ENCODE measurements at regions not wholly inside any gene's neighbourhood (a gene's known extent, or its start where the extent isn't known, plus 50 kb on each side); places are given as distances from the start of the nearest gene placed in this dataset.

- H3K27me3 Mint-ChIP-seq (ENCODE audit: low read depth) = peaks cover 4% of the 10 kb centered on the region
- no peaks in the 10 kb centered on the region for H3K9me3 Mint-ChIP-seq
- no peak for DNase-seq (ENCODE audit: low read depth, low spot score)
- H3K27ac Mint-ChIP-seq (ENCODE audit: unreplicated experiment) = peak overlapping the region; percentile 80
- no peak for TF ChIP-seq CTCF (conservative IDR thresholded peaks at IDR 0.05)
- peak overlapping the region; percentile 14 for H3K4me3 Mint-ChIP-seq
- no peaks in the 10 kb centered on the region for H3K36me3 Mint-ChIP-seq (ENCODE audit: low read depth)
- H3K4me1 Mint-ChIP-seq = peaks cover 9% of the 10 kb centered on the region
Observed at GRCh38 chr10:128896963-128897362, 570.1 kb upstream of the MGMT start.

GRCh38 chr10:128897401-128898129, 569.5 kb upstream of the MGMT start:
- TF ChIP-seq CTCF (conservative IDR thresholded peaks at IDR 0.05) = no peak
- Mint-ChIP-seq H3K4me1 (peaks cover 9% of the 10 kb centered on the region), H3K27me3 (ENCODE audit: low read depth) (peaks cover 4% of the 10 kb centered on the region), H3K9me3 (no peaks in the 10 kb centered on the region), H3K4me3 (no peak overlapping the region), H3K36me3 (ENCODE audit: low read depth) (no peaks in the 10 kb centered on the region), H3K27ac (ENCODE audit: unreplicated experiment) (no peak overlapping the region)
- no peak for DNase-seq (ENCODE audit: low read depth, low spot score)

GRCh38 chr10:128898133-128898915, 568.7 kb upstream of the MGMT start:
- no peak overlapping the region for H3K27ac Mint-ChIP-seq (ENCODE audit: unreplicated experiment)
- no peak for DNase-seq (ENCODE audit: low read depth, low spot score)
- no peak overlapping the region for H3K4me3 Mint-ChIP-seq
- H3K36me3 Mint-ChIP-seq (ENCODE audit: low read depth) = no peaks in the 10 kb centered on the region
- H3K4me1 Mint-ChIP-seq = peaks cover 9% of the 10 kb centered on the region
- no peak for TF ChIP-seq CTCF (conservative IDR thresholded peaks at IDR 0.05)
- H3K27me3 Mint-ChIP-seq (ENCODE audit: low read depth) = peaks cover 4% of the 10 kb centered on the region
- H3K9me3 Mint-ChIP-seq = no peaks in the 10 kb centered on the region

- peaks cover 4% of the 10 kb centered on the region for H3K27me3 Mint-ChIP-seq (ENCODE audit: low read depth)
- H3K4me1 Mint-ChIP-seq = peaks cover 12% of the 10 kb centered on the region
- DNase-seq (ENCODE audit: low read depth, low spot score) = no peak
- H3K4me3 Mint-ChIP-seq = no peak overlapping the region
- H3K36me3 Mint-ChIP-seq (ENCODE audit: low read depth) = no peaks in the 10 kb centered on the region
- no peaks in the 10 kb centered on the region for H3K9me3 Mint-ChIP-seq
- no peak overlapping the region for H3K27ac Mint-ChIP-seq (ENCODE audit: unreplicated experiment)
- no peak for TF ChIP-seq CTCF (conservative IDR thresholded peaks at IDR 0.05)
Observed at GRCh38 chr10:128898916-128899195, 568.2 kb upstream of the MGMT start.

- no peaks in the 10 kb centered on the region for H3K36me3 Mint-ChIP-seq (ENCODE audit: low read depth)
- peaks cover 4% of the 10 kb centered on the region for H3K27me3 Mint-ChIP-seq (ENCODE audit: low read depth)
- H3K9me3 Mint-ChIP-seq = no peaks in the 10 kb centered on the region
- H3K4me3 Mint-ChIP-seq = no peak overlapping the region
- peaks cover 13% of the 10 kb centered on the region for H3K4me1 Mint-ChIP-seq
- H3K27ac Mint-ChIP-seq (ENCODE audit: unreplicated experiment) = no peak overlapping the region
- DNase-seq (ENCODE audit: low read depth, low spot score) = no peak
- TF ChIP-seq CTCF (conservative IDR thresholded peaks at IDR 0.05) = no peak
Observed at GRCh38 chr10:128900456-128900855, 566.6 kb upstream of the MGMT start.

Measured in neural crest cell (in vitro differentiated cells).